Panc1 (cell line): ENCODE measurements at regions not wholly inside any gene's neighbourhood (a gene's known extent, or its start where the extent isn't known, plus 50 kb on each side); places are given as distances from the start of the nearest gene placed in this dataset.

ENCODE experiments used
- ATAC-seq: fragments of 200-7000 bp; cut with Tn5 transposase; 2 replicates; pipeline ENCODE4 v1.9.1; 2020; ENCODE audit warnings: mild to moderate bottlenecking, moderate library complexity
- BruUV-seq: library from RNA; stranded (reverse); fragments of 400-500 nt; replicated peaks from 2 replicates; lab custom pipeline; 2021; lab: Mats Ljungman, UMichigan
- CTCF ChIA-PET: fragments of 300-600 bp; sonication (Branson Sonifier 250); formaldehyde crosslinking; loops from one replicate; lab custom pipeline; 2022; ENCODE audit warnings: antibody characterized with exemption; lab: Charles Lee
- POLR2A ChIA-PET: fragments of 300-600 bp; sonication (Branson Sonifier 250); formaldehyde crosslinking; loops from one replicate; lab custom pipeline; 2022; ENCODE audit warnings: antibody characterized with exemption; lab: Charles Lee
- DNase-seq: peaks from one replicate; pipeline ENCODE4 v3.0.0-alpha.2; 2010; ENCODE audit warnings: low read depth, low spot score
- H3K27ac ChIP-seq: 2 replicates; pipeline ENCODE4 v1.5.1; 2011; ENCODE audit warnings: mild to moderate bottlenecking, low read length, inconsistent platforms
- H3K27me3 ChIP-seq: fragments of 200-500 bp; sonication (Bioruptor generic); 2 replicates; pipeline ENCODE4 v1.6.0; 2014; ENCODE audit warnings: low read length, inconsistent platforms; ENCODE audit not compliant: control insufficient read depth, insufficient read depth
- H3K36me3 ChIP-seq: fragments of 200-500 bp; sonication (Bioruptor generic); 2 replicates; pipeline ENCODE4 v1.5.1; 2014; ENCODE audit warnings: inconsistent platforms, mild to moderate bottlenecking, low read length, moderate library complexity; ENCODE audit not compliant: control insufficient read depth, insufficient read depth
- H3K4me1 ChIP-seq: 2 replicates; pipeline ENCODE4 v1.5.1; 2011; ENCODE audit warnings: inconsistent platforms, mild to moderate bottlenecking, low read length, moderate library complexity; ENCODE audit not compliant: control insufficient read depth, insufficient read depth
- H3K4me3 ChIP-seq, 2 experiments: 2 replicates each; pipeline ENCODE4 v1.5.1; 2011 to 2012; ENCODE audit warnings: low read depth in 2 of 2, low read length in 2 of 2, mild to moderate bottlenecking in 2 of 2, inconsistent platforms in 1 of 2, moderate library complexity in 1 of 2
- H3K9me3 ChIP-seq: fragments of 200-500 bp; sonication (Bioruptor generic); 2 replicates; pipeline ENCODE4 v1.5.1; 2014; ENCODE audit warnings: low read depth, mild to moderate bottlenecking, inconsistent platforms, low read length, moderate library complexity; ENCODE audit not compliant: control insufficient read depth, insufficient read depth
- POLR2AphosphoS5 ChIP-seq: IDR thresholded peaks from 2 replicates; pipeline ENCODE4 v1.6.1; 2012; ENCODE audit warnings: mild to moderate bottlenecking, low read depth, low read length, moderate library complexity
- SIN3A ChIP-seq: IDR thresholded peaks from 2 replicates; pipeline ENCODE4 v1.6.1; 2012; ENCODE audit warnings: low read depth, mild to moderate bottlenecking, low read length, moderate library complexity, borderline replicate concordance; ENCODE audit not compliant: insufficient read depth
- TCF7L2 ChIP-seq: IDR thresholded peaks from 2 replicates; pipeline ENCODE4 v1.6.1; 2011; ENCODE audit warnings: mild to moderate bottlenecking, low read depth, low read length, inconsistent platforms
- in situ Hi-C: cut with HindIII; loops from 2 replicates; pipeline ENCODE4 v1.10.0; 2016; ENCODE audit warnings: low sequenced_read_pairs, low pct_unique_long_range_greater_than_20kb
- intact Hi-C: fragments of 100-400 bp; cut with micrococcal nuclease; formaldehyde crosslinking; loops from one replicate; pipeline ENCODE4 v1.10.0; 2022; ENCODE audit not compliant: unreplicated experiment
- TF ChIP-seq, protein P1 (sequence below): fragments of 450-650 bp; IDR thresholded peaks from 2 replicates; pipeline ENCODE4 v1.5.1; 2017; ENCODE audit warnings: mild to moderate bottlenecking
- TF ChIP-seq, protein P2 (sequence below), 2 experiments: IDR thresholded peaks; 2 replicates each; pipeline ENCODE4 v1.6.1; 2011 to 2012; ENCODE audit warnings: low read depth in 2 of 2, control low read depth in 1 of 2, low read length in 1 of 2, mild to moderate bottlenecking in 1 of 2, moderate library complexity in 1 of 2; ENCODE audit not compliant: insufficient read depth in 1 of 2

DNA sequence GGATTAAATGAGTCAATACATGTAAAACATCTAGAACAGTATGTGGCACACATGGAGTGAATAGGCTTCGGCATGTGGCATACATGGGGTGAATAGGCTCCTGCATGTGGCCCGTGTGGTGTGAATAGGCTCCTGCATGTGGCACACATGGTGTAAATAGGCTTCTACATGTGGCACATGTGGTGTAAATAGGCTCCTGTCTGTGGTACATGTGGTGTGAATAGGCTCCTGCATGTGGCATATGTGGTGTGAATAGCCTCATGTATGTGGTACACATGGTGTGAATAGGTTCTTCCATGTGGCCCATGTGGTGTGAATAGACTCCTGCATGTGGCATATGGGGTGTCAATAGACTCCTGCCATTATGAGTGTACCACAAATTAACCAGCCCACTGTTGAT is 219.1 kb upstream of the KIRREL3 start:
- Histone ChIP-seq H3K9me3 (no peaks in the 10 kb centered on the region), H3K4me1 (no peaks in the 10 kb centered on the region), H3K27ac (no peak overlapping the region), H3K27me3 (peaks cover 4% of the 10 kb centered on the region; the same call in 1 of the 2 replicates), H3K4me3 (no peak overlapping the region), H3K36me3 (no peaks in the 10 kb centered on the region)
- ChIA-PET CTCF (no interaction called here), POLR2A (no interaction called here)
- in situ Hi-C loops (no loop called here), intact Hi-C loops (no loop called here)
- DNase-seq (no peak), ATAC-seq (no peak)
- no peak for TF ChIP-seq TCF7L2
- TF ChIP-seq POLR2AphosphoS5: no peak
- TF ChIP-seq, protein P1, sequence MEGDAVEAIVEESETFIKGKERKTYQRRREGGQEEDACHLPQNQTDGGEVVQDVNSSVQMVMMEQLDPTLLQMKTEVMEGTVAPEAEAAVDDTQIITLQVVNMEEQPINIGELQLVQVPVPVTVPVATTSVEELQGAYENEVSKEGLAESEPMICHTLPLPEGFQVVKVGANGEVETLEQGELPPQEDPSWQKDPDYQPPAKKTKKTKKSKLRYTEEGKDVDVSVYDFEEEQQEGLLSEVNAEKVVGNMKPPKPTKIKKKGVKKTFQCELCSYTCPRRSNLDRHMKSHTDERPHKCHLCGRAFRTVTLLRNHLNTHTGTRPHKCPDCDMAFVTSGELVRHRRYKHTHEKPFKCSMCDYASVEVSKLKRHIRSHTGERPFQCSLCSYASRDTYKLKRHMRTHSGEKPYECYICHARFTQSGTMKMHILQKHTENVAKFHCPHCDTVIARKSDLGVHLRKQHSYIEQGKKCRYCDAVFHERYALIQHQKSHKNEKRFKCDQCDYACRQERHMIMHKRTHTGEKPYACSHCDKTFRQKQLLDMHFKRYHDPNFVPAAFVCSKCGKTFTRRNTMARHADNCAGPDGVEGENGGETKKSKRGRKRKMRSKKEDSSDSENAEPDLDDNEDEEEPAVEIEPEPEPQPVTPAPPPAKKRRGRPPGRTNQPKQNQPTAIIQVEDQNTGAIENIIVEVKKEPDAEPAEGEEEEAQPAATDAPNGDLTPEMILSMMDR: no peak
- TF ChIP-seq, protein P2, sequence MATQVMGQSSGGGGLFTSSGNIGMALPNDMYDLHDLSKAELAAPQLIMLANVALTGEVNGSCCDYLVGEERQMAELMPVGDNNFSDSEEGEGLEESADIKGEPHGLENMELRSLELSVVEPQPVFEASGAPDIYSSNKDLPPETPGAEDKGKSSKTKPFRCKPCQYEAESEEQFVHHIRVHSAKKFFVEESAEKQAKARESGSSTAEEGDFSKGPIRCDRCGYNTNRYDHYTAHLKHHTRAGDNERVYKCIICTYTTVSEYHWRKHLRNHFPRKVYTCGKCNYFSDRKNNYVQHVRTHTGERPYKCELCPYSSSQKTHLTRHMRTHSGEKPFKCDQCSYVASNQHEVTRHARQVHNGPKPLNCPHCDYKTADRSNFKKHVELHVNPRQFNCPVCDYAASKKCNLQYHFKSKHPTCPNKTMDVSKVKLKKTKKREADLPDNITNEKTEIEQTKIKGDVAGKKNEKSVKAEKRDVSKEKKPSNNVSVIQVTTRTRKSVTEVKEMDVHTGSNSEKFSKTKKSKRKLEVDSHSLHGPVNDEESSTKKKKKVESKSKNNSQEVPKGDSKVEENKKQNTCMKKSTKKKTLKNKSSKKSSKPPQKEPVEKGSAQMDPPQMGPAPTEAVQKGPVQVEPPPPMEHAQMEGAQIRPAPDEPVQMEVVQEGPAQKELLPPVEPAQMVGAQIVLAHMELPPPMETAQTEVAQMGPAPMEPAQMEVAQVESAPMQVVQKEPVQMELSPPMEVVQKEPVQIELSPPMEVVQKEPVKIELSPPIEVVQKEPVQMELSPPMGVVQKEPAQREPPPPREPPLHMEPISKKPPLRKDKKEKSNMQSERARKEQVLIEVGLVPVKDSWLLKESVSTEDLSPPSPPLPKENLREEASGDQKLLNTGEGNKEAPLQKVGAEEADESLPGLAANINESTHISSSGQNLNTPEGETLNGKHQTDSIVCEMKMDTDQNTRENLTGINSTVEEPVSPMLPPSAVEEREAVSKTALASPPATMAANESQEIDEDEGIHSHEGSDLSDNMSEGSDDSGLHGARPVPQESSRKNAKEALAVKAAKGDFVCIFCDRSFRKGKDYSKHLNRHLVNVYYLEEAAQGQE (IDR thresholded peaks at IDR 0.05; ENCODE audit: insufficient read depth in 1 of 2, low read depth in 2 of 2, low read length in 1 of 2): no peak
- no peak for TF ChIP-seq SIN3A
- no TSS peak for BruUV-seq

GRCh38 chr11:127218275-127218608 is 217.7 kb upstream of the KIRREL3 start:
- in situ Hi-C loops: no loop called here
- no peak overlapping the region for H3K4me3 ChIP-seq
- no peak overlapping the region for H3K27ac ChIP-seq
- DNase-seq: no peak
- no TSS peak for BruUV-seq
- peaks cover 4% of the 10 kb centered on the region for H3K27me3 ChIP-seq
- TF ChIP-seq TCF7L2: no peak
- TF ChIP-seq, protein P1: no peak
- no peak for TF ChIP-seq POLR2AphosphoS5
- no peak for TF ChIP-seq SIN3A
- TF ChIP-seq, protein P2 (IDR thresholded peaks at IDR 0.05; ENCODE audit: insufficient read depth in 1 of 2, low read depth in 2 of 2, low read length in 1 of 2): no peak
- no peaks in the 10 kb centered on the region for H3K4me1 ChIP-seq
- no peak for ATAC-seq
- no peaks in the 10 kb centered on the region for H3K9me3 ChIP-seq
- POLR2A ChIA-PET: no interaction called here
- no peaks in the 10 kb centered on the region for H3K36me3 ChIP-seq
- CTCF ChIA-PET: no interaction called here
- intact Hi-C loops: no loop called here
